ENCODE measurements at regions not wholly inside any gene's neighbourhood (a gene's known extent, or its start where the extent isn't known, plus 50 kb on each side); places are given as distances from the start of the nearest gene placed in this dataset.

- TF ChIP-seq TEAD4 (IDR thresholded peaks at IDR 0.05) (no peak), RAD21 (IDR thresholded peaks at IDR 0.05; ENCODE audit: low read depth) (no peak), MAX (IDR thresholded peaks at IDR 0.05) (no peak), EP300 (IDR thresholded peaks at IDR 0.05; ENCODE audit: borderline replicate concordance) (no peak), TCF12 (IDR thresholded peaks at IDR 0.05; ENCODE audit: low read depth) (no peak), REST (IDR thresholded peaks at IDR 0.05; ENCODE audit: low read depth) (no peak), FOXM1 (IDR thresholded peaks at IDR 0.05; ENCODE audit: borderline replicate concordance, low read depth) (no peak)
Observed at GRCh38 chr10:70993051-70993450, 104.7 kb upstream of the PCBD1 start.

Data from Ishikawa (cell line).